Esophagus squamous epithelium (tissue), 5 donors: ENCODE measurements at regions not wholly inside any gene's neighbourhood (a gene's known extent, or its start where the extent isn't known, plus 50 kb on each side); places are given as distances from the start of the nearest gene placed in this dataset.

Experiments used
- DNase-seq: peaks from one replicate; lab custom pipeline; 2025; lab: John Stamatoyannopoulos, UW
- H3K27ac ChIP-seq, 4 donors: fragments of 200-600 bp; sonication (generic); one replicate each; pipeline ENCODE4 v1.5.1; 2016 to 2019; ENCODE audit warnings: mild to moderate bottlenecking in 1 of 4
- H3K27me3 ChIP-seq, 4 donors: fragments of 200-600 bp; sonication (generic); 1 replicate in 3 of 4; 2 replicates in 1 of 4; pipeline versions ENCODE4 v1.5.1 to v1.6.0; 2017 to 2021; ENCODE audit warnings: antibody characterized with exemption in 1 of 4
- H3K36me3 ChIP-seq, 3 donors: fragments of 200-600 bp; sonication (generic); one replicate each; pipeline ENCODE4 v1.5.1; 2016 to 2019
- H3K4me1 ChIP-seq, 3 donors: fragments of 200-600 bp; sonication (generic); one replicate each; pipeline ENCODE4 v1.5.1; 2017 to 2019
- H3K4me3 ChIP-seq, 4 donors: fragments of 200-600 bp; sonication (generic); 1 replicate in 3 of 4; 2 replicates in 1 of 4; pipeline ENCODE4 v1.5.1; 2016 to 2019; ENCODE audit warnings: mild to moderate bottlenecking in 2 of 4, moderate library complexity in 1 of 4
- H3K9me3 ChIP-seq, 3 donors: fragments of 200-600 bp; sonication (generic); one replicate each; pipeline ENCODE4 v1.5.1; 2016 to 2019
- CTCF ChIP-seq, 6 experiments: fragments of 450-650 bp in 4 of 6; fragments of 200-600 bp in 2 of 6; sonication (generic) in 2 of 6; IDR thresholded peaks; one replicate each; pipeline ENCODE4 v1.5.1; 2016 to 2019; ENCODE audit warnings: antibody characterized with exemption in 6 of 6, mild to moderate bottlenecking in 4 of 6, moderate library complexity in 4 of 6
- POLR2A ChIP-seq, 4 donors: fragments of 450-650 bp; IDR thresholded peaks; one replicate each; pipeline ENCODE4 v1.6.1; 2017; ENCODE audit warnings: antibody characterized with exemption in 4 of 4, mild to moderate bottlenecking in 4 of 4, moderate library complexity in 3 of 4
- WGBS, 2 donors: methylation state at CpG; one replicate each; pipeline ENCODE4 v1.1.5; 2018; 5-methylcytosine and 5-hydroxymethylcytosine counted together
- intact Hi-C: fragments of 100-400 bp; cut with DNase I; formaldehyde crosslinking; loops from one replicate; pipeline ENCODE4 v1.15.0; 2022
- donor health status: DM: yes; HTN: yes; CAD: no.

- H3K27me3 ChIP-seq, result peaks cover 0 to 3% (median 0%) of the 10 kb centered on the region in 4 donors
- H3K27ac ChIP-seq, result no peak overlapping the region
- TF ChIP-seq CTCF (IDR thresholded peaks at IDR 0.05) (no peak), POLR2A (IDR thresholded peaks at IDR 0.05) (no peak)
- no peak for DNase-seq
- intact Hi-C loops, result no loop called here
- no peaks in the 10 kb centered on the region for H3K4me1 ChIP-seq
- H3K4me3 ChIP-seq, result no peak overlapping the region
- H3K9me3 ChIP-seq, result no peaks in the 10 kb centered on the region
- no peaks in the 10 kb centered on the region for H3K36me3 ChIP-seq
- WGBS, 2 donors, result 60 to 100% methylated on average over 1 to 2 of the region's 4 CpGs
These were observed 70.5 kb upstream of the WNT11 start for GRCh38 chr11:76276781-76277155.

GRCh38 chr11:76276046-76276780 lies 69.9 kb upstream of the WNT11 start:
- no peak for TF ChIP-seq POLR2A (IDR thresholded peaks at IDR 0.05)
- no peak for TF ChIP-seq CTCF (IDR thresholded peaks at IDR 0.05)
- Histone ChIP-seq H3K4me1 (peaks cover 0 to 2% (median 0%) of the 10 kb centered on the region in 3 donors), H3K27ac (no peak overlapping the region), H3K27me3 (peaks cover 0 to 3% (median 0%) of the 10 kb centered on the region in 4 donors), H3K36me3 (no peaks in the 10 kb centered on the region), H3K9me3 (no peaks in the 10 kb centered on the region), H3K4me3 (no peak overlapping the region)
- intact Hi-C loops, result no loop called here
- whole genome bisulfite sequencing, 2 donors, result 80% methylated on average over 2 to 8 of the region's 9 CpGs
- DNase-seq, result no peak

- Histone ChIP-seq H3K9me3 (no peaks in the 10 kb centered on the region), H3K27ac (no peak overlapping the region), H3K4me3 (no peak overlapping the region), H3K4me1 (peaks cover 0 to 10% (median under 1%) of the 10 kb centered on the region in 3 donors), H3K36me3 (no peaks in the 10 kb centered on the region), H3K27me3 (peaks cover 0 to 3% (median 0%) of the 10 kb centered on the region in 4 donors)
- 88 to 91% methylated on average over 6 to 7 of the region's 7 CpGs for WGBS, 2 donors
- intact Hi-C loops, result no loop called here
- no peak for TF ChIP-seq POLR2A (IDR thresholded peaks at IDR 0.05)
- no peak for TF ChIP-seq CTCF (IDR thresholded peaks at IDR 0.05)
- no peak for DNase-seq
These were observed 69.1 kb upstream of the WNT11 start for GRCh38 chr11:76275446-76275845.

GRCh38 chr11:76271068-76271467 lies 64.8 kb upstream of the WNT11 start:
- Histone ChIP-seq H3K36me3 (no peaks in the 10 kb centered on the region), H3K27ac (peak overlapping the region in 1 of 4 donors; percentile 49), H3K4me1 (peaks cover 7 to 35% (median 24%) of the 10 kb centered on the region in 3 donors), H3K9me3 (no peaks in the 10 kb centered on the region), H3K27me3 (no peaks in the 10 kb centered on the region), H3K4me3 (no peak overlapping the region)
- TF ChIP-seq POLR2A (IDR thresholded peaks at IDR 0.05) (no peak), CTCF (IDR thresholded peaks at IDR 0.05) (no peak)
- WGBS, 2 donors, result 40 to 63% methylated on average over 2 to 6 of the region's 9 CpGs
- no peak for DNase-seq
- intact Hi-C loops, result no loop called here

- Histone ChIP-seq H3K4me1 (peaks cover 8 to 42% (median 27%) of the 10 kb centered on the region in 3 donors), H3K27ac (peak overlapping the region in 3 of 4 donors; percentile 42 to 78 (median 71)), H3K27me3 (no peaks in the 10 kb centered on the region), H3K36me3 (no peaks in the 10 kb centered on the region), H3K4me3 (no peak overlapping the region), H3K9me3 (no peaks in the 10 kb centered on the region)
- no peak for DNase-seq
- WGBS, 2 donors, result 25 to 45% methylated on average over 1 of the region's 1 CpG
- intact Hi-C loops, result no loop called here
- TF ChIP-seq POLR2A (IDR thresholded peaks at IDR 0.05) (no peak), CTCF (IDR thresholded peaks at IDR 0.05) (no peak)
These were observed 64.1 kb upstream of the WNT11 start for GRCh38 chr11:76270389-76270788.
